ENCODE measurements at regions not wholly inside any gene's neighbourhood (a gene's known extent, or its start where the extent isn't known, plus 50 kb on each side); places are given as distances from the start of the nearest gene placed in this dataset.
"Not testable (repeated sequence)": the region's sequence is repeated elsewhere in the genome, so short reads cannot be mapped to it uniquely, and the experiment has no call there.

- Histone ChIP-seq H3K36me3 (ENCODE audit: control insufficient read depth, insufficient read depth, low read length) (no peaks in the 10 kb centered on the region), H3K27ac (no peak overlapping the region), H3K27me3 (ENCODE audit: control insufficient read depth, insufficient read depth, low read length) (no peaks in the 10 kb centered on the region), H3K4me1 (no peaks in the 10 kb centered on the region), H3K79me2 (no peaks in the 10 kb centered on the region), H3K4me3 (ENCODE audit: low read depth, low read length) (no peak overlapping the region), H2AFZ (no peak overlapping the region), H3K4me2 (ENCODE audit: low read length) (no peak overlapping the region), H3K9ac (no peak overlapping the region), H3K9me3 (ENCODE audit: control insufficient read depth, low read length) (no peaks in the 10 kb centered on the region)
- no peak for TF ChIP-seq CTCF (IDR thresholded peaks at IDR 0.05)
These were observed 171.0 kb upstream of the NANOGP8 start for GRCh38 chr15:35256141-35256540.

- H3K4me3 ChIP-seq (ENCODE audit: low read depth, low read length); H3K9ac ChIP-seq; H3K27me3 ChIP-seq (ENCODE audit: control insufficient read depth, insufficient read depth, low read length); H2AFZ ChIP-seq; H3K27ac ChIP-seq; H3K4me1 ChIP-seq; H3K9me3 ChIP-seq (ENCODE audit: control insufficient read depth, low read length); H3K36me3 ChIP-seq (ENCODE audit: control insufficient read depth, insufficient read depth, low read length); H3K79me2 ChIP-seq; H3K4me2 ChIP-seq (ENCODE audit: low read length): not testable (repeated sequence)
These were observed 169.8 kb upstream of the NANOGP8 start for GRCh38 chr15:35254908-35255307.

GRCh38 chr15:35254062-35254461, 169.0 kb upstream of the NANOGP8 start:
- TF ChIP-seq CTCF (IDR thresholded peaks at IDR 0.05): no peak
- no peak overlapping the region for H3K9ac ChIP-seq

GRCh38 chr15:35252351-35252865, 167.3 kb upstream of the NANOGP8 start:
- H3K4me1 ChIP-seq: no peaks in the 10 kb centered on the region
- no peak overlapping the region for H3K9ac ChIP-seq
- H3K27me3 ChIP-seq (ENCODE audit: control insufficient read depth, insufficient read depth, low read length): no peaks in the 10 kb centered on the region
- no peak overlapping the region for H3K4me2 ChIP-seq (ENCODE audit: low read length)
- no peak for TF ChIP-seq CTCF (IDR thresholded peaks at IDR 0.05)
- no peaks in the 10 kb centered on the region for H3K36me3 ChIP-seq (ENCODE audit: control insufficient read depth, insufficient read depth, low read length)
- no peak overlapping the region for H2AFZ ChIP-seq
- H3K9me3 ChIP-seq (ENCODE audit: control insufficient read depth, low read length): no peaks in the 10 kb centered on the region
- H3K27ac ChIP-seq: no peak overlapping the region
- no peak overlapping the region for H3K4me3 ChIP-seq (ENCODE audit: low read depth, low read length)
- no peaks in the 10 kb centered on the region for H3K79me2 ChIP-seq

More at GRCh38 chr15:35254062-35254461, 169.0 kb upstream of the NANOGP8 start:
- Histone ChIP-seq H3K36me3 (ENCODE audit: control insufficient read depth, insufficient read depth, low read length) (no peaks in the 10 kb centered on the region), H3K27ac (no peak overlapping the region), H3K4me2 (ENCODE audit: low read length) (no peak overlapping the region), H3K9me3 (ENCODE audit: control insufficient read depth, low read length) (no peaks in the 10 kb centered on the region), H3K4me1 (no peaks in the 10 kb centered on the region), H3K27me3 (ENCODE audit: control insufficient read depth, insufficient read depth, low read length) (no peaks in the 10 kb centered on the region), H3K4me3 (ENCODE audit: low read depth, low read length) (no peak overlapping the region), H3K79me2 (no peaks in the 10 kb centered on the region), H2AFZ (no peak overlapping the region)

GRCh38 chr15:35247150-35247549, 162.1 kb upstream of the NANOGP8 start:
- no peaks in the 10 kb centered on the region for H3K4me1 ChIP-seq
- no peak overlapping the region for H3K4me3 ChIP-seq (ENCODE audit: low read depth, low read length)
- H3K4me2 ChIP-seq (ENCODE audit: low read length): no peak overlapping the region
- H3K9me3 ChIP-seq (ENCODE audit: control insufficient read depth, low read length): no peaks in the 10 kb centered on the region
- no peaks in the 10 kb centered on the region for H3K79me2 ChIP-seq
- no peak for TF ChIP-seq CTCF (IDR thresholded peaks at IDR 0.05)
- no peak overlapping the region for H2AFZ ChIP-seq
- no peaks in the 10 kb centered on the region for H3K36me3 ChIP-seq (ENCODE audit: control insufficient read depth, insufficient read depth, low read length)
- no peak overlapping the region for H3K9ac ChIP-seq
- H3K27ac ChIP-seq: no peak overlapping the region
- H3K27me3 ChIP-seq (ENCODE audit: control insufficient read depth, insufficient read depth, low read length): no peaks in the 10 kb centered on the region
